Smooth muscle cell (in vitro differentiated cells): ENCODE measurements at regions not wholly inside any gene's neighbourhood (a gene's known extent, or its start where the extent isn't known, plus 50 kb on each side); places are given as distances from the start of the nearest gene placed in this dataset.

ENCODE experiments used
- DNase-seq: peaks from one replicate; lab custom pipeline; 2025; ENCODE audit not compliant: unreplicated experiment; lab: John Stamatoyannopoulos, UW
- H2AFZ ChIP-seq: fragments of 200-600 bp; sonication (generic); 2 replicates; pipeline ENCODE4 v1.6.0; 2016; ENCODE audit warnings: antibody characterized with exemption, low read depth, mild to moderate bottlenecking
- H3F3A ChIP-seq: fragments of 200-600 bp; sonication (generic); 2 replicates; pipeline ENCODE4 v1.6.0; 2017; ENCODE audit warnings: antibody characterized with exemption, low read depth
- H3K27ac ChIP-seq: fragments of 200-600 bp; sonication (generic); 2 replicates; pipeline ENCODE4 v1.5.1; 2016; ENCODE audit warnings: low read depth, mild to moderate bottlenecking
- H3K27me3 ChIP-seq: fragments of 200-600 bp; sonication (generic); 2 replicates; pipeline ENCODE4 v1.6.1; 2016; ENCODE audit warnings: low read depth, mild to moderate bottlenecking
- H3K36me3 ChIP-seq: fragments of 200-600 bp; sonication (generic); 2 replicates; pipeline ENCODE4 v1.5.1; 2016; ENCODE audit warnings: low read depth
- H3K4me1 ChIP-seq: fragments of 200-600 bp; sonication (generic); 2 replicates; pipeline ENCODE4 v1.5.1; 2016; ENCODE audit warnings: low read depth
- H3K4me2 ChIP-seq: fragments of 200-600 bp; sonication (generic); 2 replicates; pipeline ENCODE4 v1.6.0; 2016; ENCODE audit warnings: mild to moderate bottlenecking
- H3K4me3 ChIP-seq: fragments of 200-600 bp; sonication (generic); 2 replicates; pipeline ENCODE4 v1.5.1; 2016; ENCODE audit warnings: mild to moderate bottlenecking
- H3K79me2 ChIP-seq: fragments of 200-600 bp; sonication (generic); 2 replicates; pipeline ENCODE4 v1.6.0; 2016; ENCODE audit warnings: low read depth, mild to moderate bottlenecking
- H3K9ac ChIP-seq: fragments of 200-600 bp; sonication (generic); 2 replicates; pipeline ENCODE4 v1.6.0; 2016; ENCODE audit warnings: low read depth
- H3K9me3 ChIP-seq: fragments of 200-600 bp; sonication (generic); replicated peaks from 2 replicates; pipeline ENCODE4 v1.5.1; 2016; ENCODE audit warnings: low read depth
- H4K20me1 ChIP-seq: fragments of 200-600 bp; sonication (generic); 2 replicates; pipeline ENCODE4 v1.6.0; 2016; ENCODE audit warnings: low read depth
- WGBS: methylation state at CpG from one replicate; pipeline ENCODE4 v1.1.7; 2016; ENCODE audit warnings: low lambda C conversion rate; 5-methylcytosine and 5-hydroxymethylcytosine counted together
- TF ChIP-seq, protein P1 (sequence below): fragments of 200-600 bp; sonication (generic); IDR thresholded peaks from 2 replicates; pipeline ENCODE4 v1.5.1; 2017; ENCODE audit warnings: borderline replicate concordance, mild to moderate bottlenecking, antibody characterized with exemption; ENCODE audit not compliant: insufficient read depth, poor library complexity, severe bottlenecking

DNA sequence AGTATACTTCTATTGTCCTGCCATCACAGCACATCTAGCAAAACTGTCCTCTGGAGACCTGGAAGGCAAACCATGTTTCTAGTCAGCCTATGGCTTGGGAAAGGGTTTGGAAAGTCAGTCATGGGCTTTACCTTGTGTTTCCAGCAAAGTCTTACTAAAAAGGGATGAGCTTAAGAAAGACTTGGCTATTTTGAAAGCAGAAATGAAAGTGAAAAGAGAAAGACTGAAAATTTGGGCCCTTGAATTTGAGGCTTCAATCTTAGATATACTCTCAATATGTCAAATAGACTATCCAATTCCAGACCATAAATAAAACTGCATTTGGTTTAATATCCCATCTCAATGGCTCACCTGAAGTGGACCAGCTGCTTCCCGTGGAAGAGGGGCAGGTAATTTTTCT is 127.9 kb downstream of the ZNF330 start:
- no peak overlapping the region for H3K9ac ChIP-seq
- no peaks in the 10 kb centered on the region for H3K9me3 ChIP-seq
- no peaks in the 10 kb centered on the region for H3K79me2 ChIP-seq
- H3K4me2 ChIP-seq, result no peak overlapping the region
- H3K4me3 ChIP-seq, result no peak overlapping the region
- TF ChIP-seq, protein P1, sequence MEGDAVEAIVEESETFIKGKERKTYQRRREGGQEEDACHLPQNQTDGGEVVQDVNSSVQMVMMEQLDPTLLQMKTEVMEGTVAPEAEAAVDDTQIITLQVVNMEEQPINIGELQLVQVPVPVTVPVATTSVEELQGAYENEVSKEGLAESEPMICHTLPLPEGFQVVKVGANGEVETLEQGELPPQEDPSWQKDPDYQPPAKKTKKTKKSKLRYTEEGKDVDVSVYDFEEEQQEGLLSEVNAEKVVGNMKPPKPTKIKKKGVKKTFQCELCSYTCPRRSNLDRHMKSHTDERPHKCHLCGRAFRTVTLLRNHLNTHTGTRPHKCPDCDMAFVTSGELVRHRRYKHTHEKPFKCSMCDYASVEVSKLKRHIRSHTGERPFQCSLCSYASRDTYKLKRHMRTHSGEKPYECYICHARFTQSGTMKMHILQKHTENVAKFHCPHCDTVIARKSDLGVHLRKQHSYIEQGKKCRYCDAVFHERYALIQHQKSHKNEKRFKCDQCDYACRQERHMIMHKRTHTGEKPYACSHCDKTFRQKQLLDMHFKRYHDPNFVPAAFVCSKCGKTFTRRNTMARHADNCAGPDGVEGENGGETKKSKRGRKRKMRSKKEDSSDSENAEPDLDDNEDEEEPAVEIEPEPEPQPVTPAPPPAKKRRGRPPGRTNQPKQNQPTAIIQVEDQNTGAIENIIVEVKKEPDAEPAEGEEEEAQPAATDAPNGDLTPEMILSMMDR, result no peak
- H3K27me3 ChIP-seq, result no peaks in the 10 kb centered on the region
- peaks cover 5% of the 10 kb centered on the region for H3F3A ChIP-seq
- no peak for DNase-seq
- no peaks in the 10 kb centered on the region for H4K20me1 ChIP-seq
- peak overlapping the region; percentile 32 for H2AFZ ChIP-seq
- no peaks in the 10 kb centered on the region for H3K36me3 ChIP-seq
- H3K4me1 ChIP-seq, result peaks cover 15% of the 10 kb centered on the region
- H3K27ac ChIP-seq, result no peak overlapping the region
- WGBS, result 93% methylated on average over 1 of the region's 1 CpG

DNA sequence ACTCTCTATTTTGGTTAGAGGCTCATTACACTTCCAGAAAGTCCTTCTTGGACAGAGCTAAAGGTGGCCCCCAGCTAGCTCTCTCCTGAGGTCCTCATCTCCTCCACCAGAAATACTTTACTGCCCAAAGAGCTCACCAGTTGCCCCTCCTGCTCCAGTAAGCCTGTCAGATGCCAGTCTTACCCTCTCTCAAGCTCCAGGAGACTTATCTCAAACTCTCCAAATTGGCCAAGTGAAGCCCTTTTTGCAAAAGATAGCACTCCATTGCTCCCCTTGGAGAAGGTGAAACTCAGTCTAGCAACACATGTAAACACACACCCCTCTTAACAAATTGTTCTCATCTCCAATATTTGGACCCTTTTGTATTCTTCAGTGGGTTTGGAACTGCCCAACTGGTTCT is 128.5 kb downstream of the ZNF330 start:
- Histone ChIP-seq H3K4me3 (no peak overlapping the region), H2AFZ (no peak overlapping the region), H3K79me2 (no peaks in the 10 kb centered on the region), H3K4me2 (no peak overlapping the region), H3K9me3 (no peaks in the 10 kb centered on the region), H3K27me3 (no peaks in the 10 kb centered on the region), H4K20me1 (no peaks in the 10 kb centered on the region), H3K4me1 (peaks cover 17% of the 10 kb centered on the region), H3F3A (peaks cover 11% of the 10 kb centered on the region), H3K9ac (no peak overlapping the region), H3K36me3 (no peaks in the 10 kb centered on the region), H3K27ac (no peak overlapping the region)
- DNase-seq, result no peak
- TF ChIP-seq, protein P1, result no peak

DNA sequence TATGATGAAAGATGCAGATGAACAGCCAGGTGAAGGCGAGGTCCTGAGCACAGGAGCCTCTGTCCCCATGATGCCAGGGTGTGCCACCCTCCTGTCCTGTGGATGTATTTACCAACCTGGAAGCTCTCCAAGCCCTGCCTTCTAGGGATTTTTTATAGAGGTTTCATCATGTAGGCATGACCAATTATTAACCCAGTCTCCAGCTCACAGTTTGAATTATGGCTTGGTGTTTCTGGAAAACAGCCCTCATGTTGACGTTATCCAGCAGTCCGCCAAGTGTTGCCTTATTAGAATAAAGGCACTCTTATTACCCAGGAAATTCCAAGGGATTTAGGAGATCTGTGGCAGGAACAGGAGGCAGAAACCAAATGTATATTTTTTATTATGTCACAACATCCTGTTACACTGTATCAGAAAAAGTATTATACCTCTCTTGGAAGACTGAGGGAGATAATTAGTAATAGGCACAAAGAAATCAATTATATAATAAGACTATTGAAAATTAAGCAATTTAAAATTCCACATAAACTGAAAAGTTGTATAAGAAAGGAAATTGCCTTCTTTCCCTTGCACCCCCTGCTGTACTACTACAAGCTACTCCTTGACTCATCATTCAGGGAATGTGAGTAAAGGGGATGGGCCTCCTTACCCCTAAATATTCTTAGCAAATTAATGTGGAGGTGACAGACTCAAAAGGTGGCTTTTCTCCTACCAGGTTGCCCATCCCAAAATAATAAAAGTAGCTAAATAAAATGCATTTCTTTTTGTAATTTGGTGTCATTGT is 129.6 kb downstream of the ZNF330 start:
- Histone ChIP-seq H3K4me3 (no peak overlapping the region), H3F3A (peaks cover 15% of the 10 kb centered on the region), H3K9ac (no peak overlapping the region), H3K9me3 (no peaks in the 10 kb centered on the region), H3K27ac (peak overlapping the region; percentile 94), H2AFZ (no peak overlapping the region), H3K27me3 (no peaks in the 10 kb centered on the region), H4K20me1 (no peaks in the 10 kb centered on the region), H3K4me1 (peaks cover 17% of the 10 kb centered on the region), H3K4me2 (peak overlapping the region; percentile 34), H3K36me3 (no peaks in the 10 kb centered on the region), H3K79me2 (no peaks in the 10 kb centered on the region)
- DNase-seq, result no peak
- 35% methylated on average over 3 of the region's 3 CpGs for WGBS
- TF ChIP-seq, protein P1, result no peak

DNA sequence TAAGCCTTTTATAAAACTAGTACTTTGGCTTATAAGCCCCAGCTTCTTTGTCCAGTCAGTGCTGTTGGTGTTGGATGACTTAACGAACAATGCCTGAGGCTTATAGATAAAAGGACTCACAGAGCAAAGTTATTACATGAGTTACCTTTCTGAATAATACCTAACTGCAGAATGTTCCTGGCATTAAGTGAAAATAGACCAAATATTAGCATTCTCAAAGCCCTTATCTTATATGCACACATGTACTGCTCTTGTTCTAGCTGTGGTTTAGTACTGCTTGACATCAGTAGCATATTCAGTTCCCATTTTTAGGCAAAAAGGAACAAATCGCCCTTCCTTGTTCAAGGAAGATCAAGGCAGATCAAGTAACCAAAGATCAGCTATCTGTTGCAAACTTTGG is 131.6 kb downstream of the ZNF330 start:
- WGBS, result 47% methylated on average over 2 of the region's 2 CpGs
- Histone ChIP-seq H3K27ac (peak overlapping the region; percentile 94), H3K4me2 (peak overlapping the region; percentile 75), H3K79me2 (no peaks in the 10 kb centered on the region), H3K9me3 (no peaks in the 10 kb centered on the region), H3K36me3 (no peaks in the 10 kb centered on the region), H3K4me3 (no peak overlapping the region), H3F3A (peaks cover 15% of the 10 kb centered on the region), H2AFZ (peak overlapping the region; percentile 89), H3K27me3 (no peaks in the 10 kb centered on the region), H4K20me1 (no peaks in the 10 kb centered on the region), H3K9ac (peak overlapping the region; percentile 67), H3K4me1 (peaks cover 17% of the 10 kb centered on the region)
- TF ChIP-seq, protein P1, result no peak
- no peak for DNase-seq
